MM.1S (cell line): ENCODE measurements at regions not wholly inside any gene's neighbourhood (a gene's known extent, or its start where the extent isn't known, plus 50 kb on each side); places are given as distances from the start of the nearest gene placed in this dataset.
A peak's percentile ranks its signal among the peaks of the same experiment; 100 is the strongest.

Source experiments
- DNase-seq: peaks from one replicate; pipeline ENCODE4 v3.0.0-alpha.2; 2015
- H2AFZ ChIP-seq: fragments of 300-600 bp; sonication (generic); 2 replicates; pipeline ENCODE4 v1.6.0; 2016; ENCODE audit warnings: antibody characterized with exemption, low read length
- H3F3A ChIP-seq: fragments of 300-600 bp; sonication (generic); 2 replicates; pipeline ENCODE4 v1.6.1; 2016; ENCODE audit warnings: mild to moderate bottlenecking, antibody characterized with exemption, low read length, moderate library complexity, mixed read lengths; ENCODE audit not compliant: insufficient read depth
- H3K27ac ChIP-seq: fragments of 300-600 bp; sonication (generic); 2 replicates; pipeline ENCODE4 v1.5.1; 2016; ENCODE audit warnings: mild to moderate bottlenecking, low read length
- H3K27me3 ChIP-seq: fragments of 300-600 bp; sonication (generic); replicated peaks from 2 replicates; pipeline ENCODE4 v1.6.0; 2016; ENCODE audit warnings: low read length; ENCODE audit not compliant: insufficient read depth
- H3K36me3 ChIP-seq: fragments of 300-600 bp; sonication (generic); replicated peaks from 2 replicates; pipeline ENCODE4 v1.6.1; 2016; ENCODE audit warnings: mild to moderate bottlenecking, low read length, mixed read lengths; ENCODE audit not compliant: insufficient read depth
- H3K4me1 ChIP-seq: fragments of 300-600 bp; sonication (generic); 2 replicates; pipeline ENCODE4 v1.6.1; 2016; ENCODE audit warnings: low read length, mixed read lengths
- H3K4me2 ChIP-seq: fragments of 300-600 bp; sonication (generic); 2 replicates; pipeline ENCODE4 v1.6.0; 2016; ENCODE audit warnings: low read depth, low read length
- H3K4me3 ChIP-seq: fragments of 300-600 bp; sonication (generic); 2 replicates; pipeline ENCODE4 v1.5.1; 2016; ENCODE audit warnings: low read length, mixed read lengths
- H3K79me2 ChIP-seq: fragments of 300-600 bp; sonication (generic); 2 replicates; pipeline ENCODE4 v1.6.1; 2016; ENCODE audit warnings: mixed run types, low read length, mixed read lengths
- H3K9ac ChIP-seq: fragments of 300-600 bp; sonication (generic); 2 replicates; pipeline ENCODE4 v1.6.1; 2016; ENCODE audit warnings: low read length, mixed read lengths
- H3K9me2 ChIP-seq: fragments of 300-600 bp; sonication (generic); replicated peaks from 2 replicates; pipeline ENCODE4 v1.6.1; 2016; ENCODE audit warnings: mild to moderate bottlenecking, low read length, mixed read lengths; ENCODE audit not compliant: insufficient read depth
- H3K9me3 ChIP-seq: fragments of 300-600 bp; sonication (generic); replicated peaks from 2 replicates; pipeline ENCODE4 v1.6.1; 2016; ENCODE audit warnings: mild to moderate bottlenecking, low read length, mixed read lengths; ENCODE audit not compliant: insufficient read depth
- H4K20me1 ChIP-seq: fragments of 300-600 bp; sonication (generic); 2 replicates; pipeline ENCODE4 v1.6.1; 2016; ENCODE audit warnings: mild to moderate bottlenecking, low read length, moderate library complexity, mixed read lengths; ENCODE audit not compliant: insufficient read depth
- CTCF ChIP-seq: fragments of 300-600 bp; sonication (generic); IDR thresholded peaks from 2 replicates; pipeline ENCODE4 v1.5.1; 2016; ENCODE audit warnings: antibody characterized with exemption, low read length, mixed read lengths
- EZH2 ChIP-seq: fragments of 300-600 bp; sonication (generic); optimal IDR thresholded peaks from 2 replicates; pipeline ENCODE3; 2017; ENCODE audit warnings: low read depth, mild to moderate bottlenecking, antibody characterized with exemption, low read length, mixed read lengths
- EZH2phosphoT487 ChIP-seq: fragments of 300-600 bp; sonication (generic); IDR thresholded peaks from 2 replicates; pipeline ENCODE4 v1.6.1; 2018; ENCODE audit warnings: antibody characterized with exemption, low read length

GRCh38 chr1:101511202-101511891 lies 274.5 kb downstream of the S1PR1 start:
- H4K20me1 ChIP-seq = no peaks in the 10 kb centered on the region
- H3K9me3 ChIP-seq = no peaks in the 10 kb centered on the region
- DNase-seq = no peak
- H3K79me2 ChIP-seq = no peaks in the 10 kb centered on the region
- no peaks in the 10 kb centered on the region for H3K36me3 ChIP-seq
- H3K27ac ChIP-seq = no peak overlapping the region
- no peaks in the 10 kb centered on the region for H3K4me1 ChIP-seq
- H3K27me3 ChIP-seq = no peaks in the 10 kb centered on the region
- no peak overlapping the region for H3K4me3 ChIP-seq
- TF ChIP-seq EZH2phosphoT487 = no peak
- no peak for TF ChIP-seq EZH2
- no peak for TF ChIP-seq CTCF
- H3K9me2 ChIP-seq = no peaks in the 10 kb centered on the region
- no peaks in the 10 kb centered on the region for H3F3A ChIP-seq
- no peak overlapping the region for H3K9ac ChIP-seq
- H2AFZ ChIP-seq = no peak overlapping the region
- no peak overlapping the region for H3K4me2 ChIP-seq

GRCh38 chr1:101520302-101520701 lies 283.5 kb downstream of the S1PR1 start:
- Histone ChIP-seq H3K79me2 (no peaks in the 10 kb centered on the region), H3K4me1 (no peaks in the 10 kb centered on the region), H2AFZ (no peak overlapping the region; the same call in 1 of the 2 replicates)

GRCh38 chr1:101522486-101522885 lies 285.7 kb downstream of the S1PR1 start:
- Histone ChIP-seq H4K20me1 (no peaks in the 10 kb centered on the region), H3K4me1 (no peaks in the 10 kb centered on the region), H3K27me3 (no peaks in the 10 kb centered on the region), H3K27ac (no peak overlapping the region), H3K79me2 (no peaks in the 10 kb centered on the region), H3K9me2 (no peaks in the 10 kb centered on the region), H3K4me3 (no peak overlapping the region), H3K9ac (no peak overlapping the region), H3F3A (no peaks in the 10 kb centered on the region), H3K36me3 (no peaks in the 10 kb centered on the region), H3K9me3 (no peaks in the 10 kb centered on the region), H3K4me2 (no peak overlapping the region), H2AFZ (no peak overlapping the region)
- DNase-seq = no peak
- TF ChIP-seq EZH2phosphoT487 (no peak), EZH2 (no peak), CTCF (no peak)

More at GRCh38 chr1:101520302-101520701, 283.5 kb downstream of the S1PR1 start:
- Histone ChIP-seq H3K27ac (no peak overlapping the region), H3K36me3 (no peaks in the 10 kb centered on the region), H4K20me1 (no peaks in the 10 kb centered on the region), H3F3A (no peaks in the 10 kb centered on the region), H3K27me3 (no peaks in the 10 kb centered on the region), H3K9ac (no peak overlapping the region), H3K4me2 (no peak overlapping the region), H3K4me3 (no peak overlapping the region), H3K9me3 (no peaks in the 10 kb centered on the region), H3K9me2 (no peaks in the 10 kb centered on the region)
- peak; percentile 22 for DNase-seq
- TF ChIP-seq CTCF (peak; percentile 63), EZH2phosphoT487 (no peak)
